ENCODE measurements at regions not wholly inside any gene's neighbourhood (a gene's known extent, or its start where the extent isn't known, plus 50 kb on each side); places are given as distances from the start of the nearest gene placed in this dataset.
"Not testable (repeated sequence)": the region's sequence is repeated elsewhere in the genome, so short reads cannot be mapped to it uniquely, and the experiment has no call there.

- DNase-seq (ENCODE audit: low read depth): no peak
Observed at GRCh38 chr3:150328654-150329040, 79.5 kb upstream of the TSC22D2 start.

GRCh38 chr3:150327678-150328653, 80.1 kb upstream of the TSC22D2 start:
- no peak for DNase-seq (ENCODE audit: low read depth)

GRCh38 chr3:150324788-150325187, 83.3 kb upstream of the TSC22D2 start:
- DNase-seq (ENCODE audit: low read depth): no peak

GRCh38 chr3:150324245-150324644, 83.9 kb upstream of the TSC22D2 start:
- DNase-seq (ENCODE audit: low read depth): no peak

DNA sequence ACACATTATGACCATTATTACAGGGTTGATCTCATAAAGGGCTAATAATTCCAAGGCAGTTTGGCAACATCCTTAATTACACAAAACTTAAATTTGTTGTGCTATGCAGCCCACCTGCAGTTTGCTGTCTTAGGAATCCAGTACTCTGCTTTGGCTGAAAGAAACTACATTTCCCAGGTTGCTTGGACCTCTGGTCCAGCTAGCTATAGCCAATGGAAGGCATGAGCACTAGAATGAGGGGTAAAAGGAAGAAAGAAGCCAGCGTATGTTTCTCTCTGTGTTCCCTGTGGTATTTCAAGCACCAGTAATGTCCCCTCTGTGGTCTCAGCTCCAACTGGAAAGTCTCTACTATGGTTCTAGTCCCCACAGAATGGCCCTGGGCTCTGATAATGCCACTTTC, 84.3 kb upstream of the TSC22D2 start:
- no peak for DNase-seq (ENCODE audit: low read depth)

DNA sequence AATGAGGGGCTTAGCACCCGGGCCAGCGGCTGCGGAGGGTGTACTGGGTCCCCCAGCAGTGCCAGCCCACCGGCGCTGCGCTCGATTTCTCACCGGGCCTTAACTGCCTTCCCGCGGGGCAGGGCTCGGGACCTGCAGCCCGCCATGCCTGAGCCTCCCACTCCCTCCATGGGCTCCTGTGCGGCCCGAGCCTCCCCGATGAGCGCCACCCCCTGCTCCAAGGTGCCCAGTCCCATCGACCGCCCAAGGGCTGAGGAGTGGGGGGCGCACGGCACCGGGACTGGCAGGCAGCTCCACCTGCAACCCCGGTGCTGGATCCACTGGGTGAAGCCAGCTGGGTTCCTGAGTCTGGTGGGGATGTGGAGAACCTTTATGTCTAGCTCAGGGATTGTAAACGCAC, 85.0 kb upstream of the TSC22D2 start:
- DNase-seq (ENCODE audit: low read depth): not testable (repeated sequence)

DNA sequence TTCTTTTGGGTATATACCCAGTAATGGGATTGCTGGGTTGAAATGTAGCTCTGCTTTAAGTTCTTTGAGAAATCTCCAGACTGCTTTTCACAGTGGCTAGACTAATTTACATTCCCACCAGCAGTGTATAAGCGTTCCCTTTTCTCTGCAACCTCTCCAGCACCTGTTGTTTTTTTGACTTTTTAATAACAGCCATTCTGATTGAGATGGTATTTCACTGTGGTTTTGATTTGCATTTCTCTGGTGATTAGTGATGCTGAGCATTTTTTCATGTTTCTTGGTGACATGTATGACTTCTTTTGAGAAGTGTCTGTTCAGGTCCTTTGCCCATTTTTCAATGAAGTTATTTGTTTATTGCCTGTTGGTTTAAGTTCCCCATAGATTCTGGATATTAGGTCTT, 87.1 kb upstream of the TSC22D2 start:
- DNase-seq (ENCODE audit: low read depth): not testable (repeated sequence)

- no peak for DNase-seq (ENCODE audit: low read depth)
Observed at GRCh38 chr3:150319900-150320299, 88.2 kb upstream of the TSC22D2 start.

- no peak for DNase-seq (ENCODE audit: low read depth)
Observed at GRCh38 chr3:150317469-150317868, 90.6 kb upstream of the TSC22D2 start.

GRCh38 chr3:150315721-150316120, 92.4 kb upstream of the TSC22D2 start:
- no peak for DNase-seq (ENCODE audit: low read depth)

GRCh38 chr3:150314248-150315004, 93.7 kb upstream of the TSC22D2 start:
- DNase-seq (ENCODE audit: low read depth): no peak

GRCh38 chr3:150312018-150312657, 96.0 kb upstream of the TSC22D2 start:
- no peak for DNase-seq (ENCODE audit: low read depth)

- no peak for DNase-seq (ENCODE audit: low read depth)
Observed at GRCh38 chr3:150311156-150311555, 96.9 kb upstream of the TSC22D2 start.

- no peak for DNase-seq (ENCODE audit: low read depth)
Observed at GRCh38 chr3:150309557-150309956, 98.5 kb upstream of the TSC22D2 start.

DNA sequence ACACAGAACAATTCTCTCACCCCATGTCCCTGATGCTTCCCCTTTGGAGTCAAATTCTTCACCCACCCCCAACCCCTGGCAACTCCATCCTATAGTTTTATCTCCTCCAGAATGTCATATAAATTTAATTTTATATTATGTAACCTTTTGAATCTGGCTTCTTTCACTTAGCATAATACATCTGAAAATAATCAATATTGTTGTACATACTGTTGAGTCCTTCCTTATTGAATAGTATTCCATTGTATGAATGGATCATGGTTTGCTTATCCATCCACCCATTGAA, 98.9 kb upstream of the TSC22D2 start:
- no peak for DNase-seq (ENCODE audit: low read depth)

DNA sequence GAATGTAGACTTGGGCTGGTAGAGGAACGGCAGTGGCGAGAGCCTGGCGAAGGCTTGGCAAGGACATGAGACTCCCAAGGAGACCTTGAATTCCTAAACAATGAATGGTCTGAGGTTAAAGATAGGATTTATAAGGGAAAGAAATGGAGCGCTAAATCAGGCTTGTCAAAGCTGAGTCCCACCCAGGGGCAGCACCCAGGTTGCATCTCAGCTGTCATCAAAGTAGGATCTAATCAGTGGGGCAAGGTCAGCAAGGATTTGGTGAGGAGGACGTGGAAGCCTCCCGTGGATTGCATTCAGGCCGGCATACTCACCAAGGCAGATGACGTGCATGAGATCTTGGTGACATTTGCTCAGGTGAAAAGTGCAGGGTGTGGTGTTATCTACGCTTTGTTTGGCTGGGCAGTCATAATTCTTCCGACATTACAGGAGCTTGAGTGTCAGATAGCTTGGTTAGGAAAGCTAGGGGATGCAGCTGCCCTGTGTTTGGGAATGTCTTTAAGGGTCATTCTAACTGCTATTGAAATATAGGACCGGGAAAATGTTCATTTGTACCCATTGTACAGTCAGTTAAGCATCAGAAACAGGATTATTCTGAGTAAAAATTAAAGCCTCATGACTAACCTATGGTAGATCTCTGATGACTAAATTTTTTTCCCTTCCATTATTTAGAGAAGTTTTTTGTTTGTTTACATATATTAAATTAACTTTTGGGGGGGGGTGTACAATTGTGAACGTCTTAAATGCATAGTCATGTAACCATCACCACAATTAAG, 99.4 kb upstream of the TSC22D2 start:
- DNase-seq (ENCODE audit: low read depth): no peak

DNA sequence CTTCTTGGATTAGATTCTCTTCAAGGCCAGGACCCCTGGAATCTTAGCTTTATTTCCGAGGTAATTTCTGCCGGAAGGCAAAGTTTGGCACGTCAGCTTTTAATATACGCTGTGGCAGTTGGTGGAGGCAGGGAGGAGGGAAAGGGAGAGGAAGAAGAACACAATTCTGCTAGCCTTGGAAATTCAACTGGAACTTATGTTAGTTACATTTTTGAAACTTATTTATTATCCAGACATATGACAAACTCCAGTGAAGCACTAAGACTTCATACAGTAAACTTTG, 100.1 kb upstream of the TSC22D2 start:
- DNase-seq (ENCODE audit: low read depth): no peak

GRCh38 chr3:150307311-150308036, 100.6 kb upstream of the TSC22D2 start:
- DNase-seq (ENCODE audit: low read depth): no peak

GRCh38 chr3:150306906-150307305, 101.2 kb upstream of the TSC22D2 start:
- no peak for DNase-seq (ENCODE audit: low read depth)

DNA sequence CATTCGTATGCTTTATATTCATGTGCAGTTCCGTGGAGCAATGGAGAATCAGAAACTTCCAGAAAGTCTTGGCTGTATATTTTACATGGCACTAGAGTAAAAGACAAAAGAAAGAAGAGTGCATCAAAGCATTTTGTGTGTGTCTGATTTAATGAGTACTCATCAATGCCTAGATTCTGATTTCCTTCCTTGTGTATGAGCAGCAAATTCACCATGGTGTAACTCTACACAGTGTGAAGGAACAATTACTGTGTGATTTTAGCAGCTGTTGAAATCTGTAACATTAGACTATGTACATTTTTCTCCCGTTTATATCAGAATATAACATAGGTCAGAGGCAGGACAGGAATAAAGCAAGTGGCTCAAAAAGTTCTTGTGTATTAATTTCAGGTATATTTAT, 102.0 kb upstream of the TSC22D2 start:
- no peak for DNase-seq (ENCODE audit: low read depth)

DNA sequence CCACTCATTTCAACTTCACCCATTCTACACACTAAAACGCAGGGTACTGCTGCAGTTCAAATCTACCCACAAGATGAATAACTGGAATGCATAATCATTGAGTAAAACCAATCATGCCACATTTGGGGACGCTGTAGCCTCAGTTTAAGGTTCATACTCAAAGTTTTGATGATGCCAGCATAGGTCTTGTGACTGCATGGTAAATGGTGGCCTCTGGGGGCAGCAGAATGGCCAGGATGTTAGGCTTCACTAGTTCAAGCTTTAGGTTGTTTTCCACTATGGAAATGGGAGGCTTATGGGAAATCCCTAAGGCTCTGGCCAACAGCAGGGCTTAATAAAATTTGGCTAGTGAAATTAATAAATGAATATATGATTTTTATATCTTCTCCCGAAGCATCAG, 104.3 kb upstream of the TSC22D2 start:
- no peak for DNase-seq (ENCODE audit: low read depth)

DNA sequence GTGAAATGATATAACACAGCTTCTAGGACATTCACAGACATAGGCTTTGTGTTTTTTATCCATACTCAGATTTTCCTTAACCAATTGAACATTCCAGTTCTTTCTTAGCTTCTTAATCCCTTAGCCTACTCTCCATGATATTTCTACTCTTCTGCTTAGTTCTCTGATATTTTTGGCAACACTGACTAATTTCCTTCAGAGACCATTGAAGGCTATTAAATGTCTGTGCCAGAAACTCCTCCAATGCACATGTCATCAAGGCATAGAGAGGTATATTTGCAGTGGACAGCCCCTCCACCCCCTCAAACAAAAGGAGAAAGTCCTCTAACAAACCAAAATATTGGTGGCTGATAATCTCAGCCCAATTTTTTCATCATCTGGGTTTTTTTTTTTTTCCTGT, 105.9 kb upstream of the TSC22D2 start:
- no peak for DNase-seq (ENCODE audit: low read depth)
